ENCODE measurements at regions not wholly inside any gene's neighbourhood (a gene's known extent, or its start where the extent isn't known, plus 50 kb on each side); places are given as distances from the start of the nearest gene placed in this dataset.

- TF ChIP-seq CTCF (IDR thresholded peaks at IDR 0.05) (no peak), POLR2A (IDR thresholded peaks at IDR 0.05) (no peak)
Observed at GRCh38 chr15:93250950-93251349, 161.9 kb upstream of the RGMA start.
